Ecto neural progenitor cell (in vitro differentiated cells): ENCODE measurements at regions not wholly inside any gene's neighbourhood (a gene's known extent, or its start where the extent isn't known, plus 50 kb on each side); places are given as distances from the start of the nearest gene placed in this dataset.

Experiments used
- DNase-seq: peaks from one replicate; pipeline ENCODE4 v3.0.0-alpha.2; 2018; ENCODE audit warnings: low spot score

- no peak for DNase-seq
Measured at GRCh38 chr5:60335913-60336312, 364.1 kb downstream of the DEPDC1B start.

DNA sequence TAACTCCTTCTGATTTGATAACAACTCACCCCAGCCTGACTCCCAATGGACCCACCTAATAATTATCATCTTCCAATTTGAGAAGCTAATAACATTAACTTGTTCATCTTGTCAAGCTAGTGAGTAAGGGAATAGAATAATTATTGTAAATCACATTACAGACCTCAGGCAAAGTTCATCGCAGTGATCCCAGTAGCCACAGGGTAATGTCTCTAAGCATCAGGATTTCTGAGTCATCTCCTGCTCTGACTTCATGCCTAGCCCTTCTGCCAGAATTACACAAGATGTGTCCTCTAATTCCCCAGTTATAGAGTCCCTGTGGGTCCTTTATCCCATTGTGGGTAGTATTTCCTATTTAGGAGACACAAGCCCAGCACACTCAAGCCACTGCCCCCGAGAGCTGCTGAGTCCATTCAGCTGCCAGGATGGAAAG lies 365.7 kb downstream of the DEPDC1B start:
- DNase-seq = no peak

GRCh38 chr5:60333005-60333571 lies 366.9 kb downstream of the DEPDC1B start:
- DNase-seq = no peak

- no peak for DNase-seq
Measured at GRCh38 chr5:60332244-60333004, 367.5 kb downstream of the DEPDC1B start.

DNA sequence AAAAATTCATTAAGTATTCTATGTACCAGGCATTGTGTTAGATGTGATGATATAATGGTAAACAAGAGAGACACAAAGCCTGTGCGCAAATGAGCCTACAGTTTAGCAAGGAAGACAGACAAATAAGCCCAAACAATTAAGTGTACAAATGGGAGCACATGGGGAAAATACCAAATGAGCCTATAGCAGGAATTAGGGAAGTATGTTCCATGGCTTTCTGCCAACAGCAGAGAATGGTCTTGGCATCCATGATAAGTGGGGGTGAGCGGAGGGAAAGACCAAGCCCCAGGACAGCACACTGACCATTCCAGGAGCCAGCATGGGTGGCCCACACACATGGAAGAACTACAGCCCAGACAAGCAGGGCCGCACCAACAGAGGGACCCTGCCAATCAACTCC lies 369.7 kb downstream of the DEPDC1B start:
- DNase-seq = no peak

DNA sequence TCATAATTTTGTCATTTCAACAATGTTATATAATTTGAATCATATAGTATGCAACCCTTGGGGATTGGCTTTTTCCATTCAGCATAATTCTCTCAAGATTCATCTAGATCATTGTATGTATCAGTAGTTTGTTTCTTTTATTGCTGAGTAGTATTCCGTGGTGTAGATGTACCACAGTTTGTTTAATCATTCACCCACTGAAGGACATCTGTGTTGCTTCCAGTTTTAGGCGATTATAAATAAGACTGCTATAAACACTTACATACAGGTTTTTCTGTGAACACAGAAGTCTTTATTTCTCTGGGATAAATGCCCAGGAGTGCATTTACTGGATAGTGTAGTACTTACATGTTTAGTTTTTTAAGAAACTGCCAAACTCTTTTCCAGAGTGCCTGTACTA lies 374.1 kb downstream of the DEPDC1B start:
- DNase-seq = no peak

DNA sequence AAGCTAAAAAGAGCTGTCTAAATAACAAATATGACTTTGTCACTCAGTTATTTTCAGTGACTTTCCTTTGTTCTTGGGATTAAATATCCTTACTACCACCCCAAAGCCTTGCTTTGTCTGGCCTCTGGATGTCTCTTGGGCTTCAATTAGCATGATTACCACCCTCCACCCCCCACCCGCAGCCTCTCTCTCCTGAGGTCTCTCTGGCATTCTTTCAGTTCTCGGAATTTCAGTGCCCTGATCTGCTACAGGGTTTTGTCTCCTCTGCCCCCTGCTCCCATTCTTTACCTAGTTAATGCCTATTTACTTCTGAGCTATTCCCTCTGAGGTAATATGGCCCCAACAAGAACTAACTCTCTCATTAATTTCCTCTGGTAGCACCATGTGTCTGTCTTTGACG lies 376.4 kb downstream of the DEPDC1B start:
- DNase-seq = no peak

- DNase-seq = no peak
Measured at GRCh38 chr5:60312098-60312497, 387.9 kb downstream of the DEPDC1B start.

GRCh38 chr5:60299944-60300343 lies 400.0 kb downstream of the DEPDC1B start:
- no peak for DNase-seq

- no peak for DNase-seq
Measured at GRCh38 chr5:60297658-60298057, 402.3 kb downstream of the DEPDC1B start.

- DNase-seq = peak; percentile 56
Measured at GRCh38 chr5:60295423-60295822, 401.9 kb upstream of the PDE4D start.

DNA sequence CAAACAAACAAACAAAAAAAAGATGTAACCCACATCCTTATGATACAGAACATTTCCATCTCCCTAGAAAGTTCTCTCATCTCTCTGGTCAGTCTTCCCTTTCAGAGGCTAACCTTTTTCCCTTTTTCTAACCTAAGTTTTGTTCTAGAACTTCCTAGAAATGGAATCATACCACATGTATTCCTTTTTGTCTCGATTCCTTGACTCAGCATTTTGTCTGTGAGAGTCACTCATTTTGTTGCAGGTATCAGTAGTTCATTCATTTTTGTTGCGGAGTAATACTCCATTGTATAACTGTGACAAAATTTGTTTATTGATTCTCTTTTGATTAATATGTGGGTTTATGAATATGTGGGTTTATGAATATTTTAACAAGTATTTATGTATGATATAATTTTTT lies 400.0 kb upstream of the PDE4D start:
- DNase-seq = no peak

GRCh38 chr5:60287174-60287771 lies 393.7 kb upstream of the PDE4D start:
- peak; percentile 70 for DNase-seq

GRCh38 chr5:60285910-60286309 lies 392.4 kb upstream of the PDE4D start:
- DNase-seq = no peak

DNA sequence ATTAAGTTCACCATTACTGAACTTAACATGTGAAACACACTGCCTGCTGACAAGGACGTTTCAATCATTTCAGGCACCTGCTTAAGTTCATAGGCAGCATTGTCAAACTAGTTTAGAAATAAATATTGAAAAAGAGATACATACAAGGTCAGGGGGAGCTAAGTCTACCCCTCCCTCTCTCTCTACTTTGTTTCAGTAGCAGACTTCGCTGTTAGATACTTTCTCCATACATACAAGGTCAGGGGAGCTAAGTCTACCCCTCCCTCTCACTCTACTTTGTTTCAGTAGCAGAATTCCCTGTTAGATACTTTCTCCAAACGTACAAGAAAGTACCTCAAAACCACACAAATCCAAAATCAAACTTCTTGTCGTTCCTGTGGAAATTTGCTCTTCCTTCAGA lies 387.4 kb upstream of the PDE4D start:
- no peak for DNase-seq

DNA sequence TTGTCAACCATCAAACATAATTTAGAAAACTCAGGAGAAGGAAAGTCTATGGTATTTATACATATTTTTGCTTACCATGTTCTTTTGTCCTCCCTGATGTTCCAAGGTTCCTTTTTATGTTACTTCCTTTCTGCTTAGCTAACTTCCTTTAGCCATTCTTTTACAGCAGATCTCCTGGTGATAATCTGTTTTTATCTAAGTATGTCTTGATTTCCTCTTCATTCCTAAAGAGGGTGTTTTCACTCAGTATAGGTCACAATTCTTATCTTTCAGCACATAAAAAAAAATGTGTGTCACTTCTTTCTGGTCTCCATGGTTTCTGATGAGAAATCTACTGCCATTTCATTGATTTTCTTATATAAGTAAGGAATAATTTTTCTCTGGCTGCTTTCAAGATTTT lies 384.4 kb upstream of the PDE4D start:
- no peak for DNase-seq

GRCh38 chr5:60274747-60275146 lies 381.2 kb upstream of the PDE4D start:
- DNase-seq = no peak

DNA sequence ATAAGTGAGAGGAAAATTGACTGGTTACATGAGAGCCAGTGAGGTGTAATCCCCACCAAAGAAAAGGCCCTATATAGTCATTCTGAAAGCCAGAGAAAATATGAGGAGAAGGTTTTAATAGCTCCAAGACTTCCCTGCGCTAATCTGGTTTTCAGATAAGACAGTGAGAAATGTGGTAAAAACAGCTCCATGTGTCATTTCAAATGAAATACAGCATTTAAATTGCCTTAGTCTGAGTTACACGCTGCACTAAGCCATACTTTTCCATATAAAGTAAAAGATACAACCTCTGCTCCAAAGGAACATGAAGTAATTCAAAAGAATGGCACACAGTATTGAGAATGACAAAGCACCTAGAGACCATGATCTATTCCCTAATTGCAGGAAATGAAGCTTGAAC lies 378.0 kb upstream of the PDE4D start:
- no peak for DNase-seq

DNA sequence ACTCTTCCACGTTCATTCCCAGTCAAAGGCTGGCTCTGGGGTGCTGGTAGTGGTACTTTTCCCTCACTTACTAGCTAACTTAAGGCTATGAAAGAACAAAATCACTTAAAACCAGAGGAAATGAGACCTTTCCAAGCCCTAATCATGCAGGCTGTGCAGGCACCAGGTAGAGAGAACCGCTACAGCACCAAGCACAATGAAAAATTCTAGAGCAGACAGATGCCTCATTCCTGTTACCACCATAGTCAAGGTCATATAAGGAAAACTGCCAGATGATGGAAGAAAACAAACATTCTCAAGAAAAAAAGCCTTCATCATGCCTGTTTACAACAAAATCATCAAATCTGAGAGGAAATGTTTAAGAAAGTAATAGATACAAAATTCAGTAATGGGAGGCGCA lies 374.4 kb upstream of the PDE4D start:
- no peak for DNase-seq

DNA sequence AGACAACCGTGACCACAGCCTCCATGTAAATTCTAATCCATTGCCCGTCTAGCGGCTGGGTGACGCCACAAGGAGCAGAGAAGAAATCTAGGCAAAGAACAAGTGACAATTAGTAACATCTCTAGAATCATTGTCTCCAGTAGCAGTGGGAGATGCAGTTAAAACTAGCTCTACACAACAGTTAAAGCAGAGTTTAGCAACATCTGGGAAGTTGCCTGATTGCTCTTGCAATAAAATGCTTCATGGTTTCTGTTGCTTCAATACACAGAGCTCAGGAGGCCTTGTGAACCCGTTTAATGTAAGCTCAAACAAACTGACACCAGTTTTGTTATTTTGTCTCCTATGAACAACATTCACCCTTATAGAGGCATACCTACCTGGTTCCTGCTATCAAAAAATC lies 369.8 kb upstream of the PDE4D start:
- DNase-seq = no peak

GRCh38 chr5:60262576-60263295 lies 369.2 kb upstream of the PDE4D start:
- no peak for DNase-seq

DNA sequence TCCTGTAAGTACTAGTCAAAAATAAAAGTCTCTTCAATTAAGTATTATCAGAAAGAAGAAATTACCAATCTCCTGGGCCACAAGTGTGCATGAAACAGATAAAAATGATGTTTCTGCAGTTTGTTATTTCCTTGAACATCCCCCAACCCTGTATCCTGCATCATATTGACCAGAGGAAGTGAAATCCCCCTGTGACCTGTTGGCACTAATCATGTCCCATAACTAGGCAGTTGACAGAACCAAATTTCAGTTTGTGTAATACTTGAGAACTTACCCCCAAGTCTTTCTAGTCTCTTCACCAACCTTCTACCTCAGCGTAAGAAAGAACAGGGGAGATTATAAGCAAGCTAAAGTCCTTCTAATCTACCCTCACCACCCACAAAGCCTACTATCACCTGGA lies 368.2 kb upstream of the PDE4D start:
- DNase-seq = no peak

GRCh38 chr5:60260658-60261057 lies 367.1 kb upstream of the PDE4D start:
- DNase-seq = no peak
